ENCODE measurements at regions not wholly inside any gene's neighbourhood (a gene's known extent, or its start where the extent isn't known, plus 50 kb on each side); places are given as distances from the start of the nearest gene placed in this dataset.

- TF ChIP-seq EZH2 (IDR thresholded peaks at IDR 0.05; ENCODE audit: borderline replicate concordance), result no peak
- no peak for TF ChIP-seq CTCF (IDR thresholded peaks at IDR 0.05; ENCODE audit: poor library complexity)
These were observed 742.7 kb downstream of the TLE1 start for GRCh38 chr9:80946496-80947170.

Measured in hepatocyte (in vitro differentiated cells).